Suprapubic skin (tissue), 4 donors: ENCODE measurements at regions not wholly inside any gene's neighbourhood (a gene's known extent, or its start where the extent isn't known, plus 50 kb on each side); places are given as distances from the start of the nearest gene placed in this dataset.

Source experiments
- EP300 ChIP-seq: sonication (generic); formaldehyde crosslinking; IDR thresholded peaks from one replicate; pipeline ENCODE4 v1.6.1; 2017; ENCODE audit warnings: antibody characterized with exemption
- POLR2A ChIP-seq, 2 donors: fragments of 450-650 bp; IDR thresholded peaks; one replicate each; pipeline ENCODE4 v1.6.1; 2017; ENCODE audit warnings: antibody characterized with exemption in 2 of 2, mild to moderate bottlenecking in 2 of 2, moderate library complexity in 2 of 2
- POLR2AphosphoS5 ChIP-seq, 3 donors: sonication (generic); formaldehyde crosslinking; IDR thresholded peaks; one replicate each; pipeline ENCODE4 v1.6.1; 2017; ENCODE audit warnings: antibody characterized with exemption in 3 of 3
- TF ChIP-seq, protein P1 (sequence below), 2 donors: fragments of 200-600 bp in 1 of 2; fragments of 450-650 bp in 1 of 2; sonication (generic) in 1 of 2; IDR thresholded peaks; one replicate each; pipeline ENCODE4 v1.5.1; 2016 to 2019; ENCODE audit warnings: antibody characterized with exemption in 2 of 2, mild to moderate bottlenecking in 1 of 2, moderate library complexity in 1 of 2

DNA sequence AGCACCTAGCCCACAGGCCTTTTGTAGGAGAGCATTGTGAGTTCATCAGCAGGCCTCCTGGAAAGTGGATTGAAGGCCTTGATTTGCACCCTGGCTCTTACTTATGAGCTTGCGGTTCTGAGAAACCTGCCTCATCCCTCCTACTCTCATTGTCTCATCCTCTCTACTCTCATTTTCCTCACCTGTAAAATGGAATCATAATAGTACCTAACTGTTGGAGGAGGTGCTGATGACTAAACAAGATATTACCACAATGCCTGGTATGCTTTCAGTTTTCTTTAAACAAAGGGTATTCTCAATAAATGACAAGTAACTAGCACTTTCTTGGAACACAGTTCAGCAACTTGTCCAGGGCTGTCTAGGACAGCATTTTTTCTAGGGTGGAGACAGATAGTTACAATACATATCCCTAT is 243.1 kb upstream of the MAF start:
- TF ChIP-seq POLR2AphosphoS5 (IDR thresholded peaks at IDR 0.05), result no peak
- TF ChIP-seq, protein P1, sequence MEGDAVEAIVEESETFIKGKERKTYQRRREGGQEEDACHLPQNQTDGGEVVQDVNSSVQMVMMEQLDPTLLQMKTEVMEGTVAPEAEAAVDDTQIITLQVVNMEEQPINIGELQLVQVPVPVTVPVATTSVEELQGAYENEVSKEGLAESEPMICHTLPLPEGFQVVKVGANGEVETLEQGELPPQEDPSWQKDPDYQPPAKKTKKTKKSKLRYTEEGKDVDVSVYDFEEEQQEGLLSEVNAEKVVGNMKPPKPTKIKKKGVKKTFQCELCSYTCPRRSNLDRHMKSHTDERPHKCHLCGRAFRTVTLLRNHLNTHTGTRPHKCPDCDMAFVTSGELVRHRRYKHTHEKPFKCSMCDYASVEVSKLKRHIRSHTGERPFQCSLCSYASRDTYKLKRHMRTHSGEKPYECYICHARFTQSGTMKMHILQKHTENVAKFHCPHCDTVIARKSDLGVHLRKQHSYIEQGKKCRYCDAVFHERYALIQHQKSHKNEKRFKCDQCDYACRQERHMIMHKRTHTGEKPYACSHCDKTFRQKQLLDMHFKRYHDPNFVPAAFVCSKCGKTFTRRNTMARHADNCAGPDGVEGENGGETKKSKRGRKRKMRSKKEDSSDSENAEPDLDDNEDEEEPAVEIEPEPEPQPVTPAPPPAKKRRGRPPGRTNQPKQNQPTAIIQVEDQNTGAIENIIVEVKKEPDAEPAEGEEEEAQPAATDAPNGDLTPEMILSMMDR (IDR thresholded peaks at IDR 0.05), result no peak
- TF ChIP-seq EP300, result no peak
- TF ChIP-seq POLR2A (IDR thresholded peaks at IDR 0.05), result no peak
